ENCODE measurements at regions not wholly inside any gene's neighbourhood (a gene's known extent, or its start where the extent isn't known, plus 50 kb on each side); places are given as distances from the start of the nearest gene placed in this dataset.

DNA sequence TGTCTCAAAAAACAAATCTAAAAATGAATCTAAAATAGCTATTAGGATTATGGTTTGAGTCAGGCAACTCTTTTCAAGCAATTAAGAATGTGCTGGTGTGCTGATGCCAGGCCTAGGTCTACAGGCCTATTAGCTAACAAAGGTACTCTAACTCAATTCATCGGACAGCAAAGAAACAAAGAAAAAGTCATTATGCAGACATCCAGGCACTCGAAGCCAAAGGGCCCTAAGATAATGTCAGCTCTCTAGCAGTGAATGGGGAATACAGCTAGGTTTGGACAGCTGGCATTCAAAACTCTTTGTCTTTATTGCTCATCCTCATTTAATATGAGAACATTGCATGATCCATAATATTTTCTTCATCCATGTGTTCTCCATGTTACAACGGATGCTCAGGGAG is 108.5 kb downstream of the TMEM114 start:
- TF ChIP-seq CTCF (IDR thresholded peaks at IDR 0.05): no peak
- no peak for TF ChIP-seq POLR2A (IDR thresholded peaks at IDR 0.05)
